ENCODE measurements at regions not wholly inside any gene's neighbourhood (a gene's known extent, or its start where the extent isn't known, plus 50 kb on each side); places are given as distances from the start of the nearest gene placed in this dataset.

GRCh38 chr20:24890286-24890685, 58.8 kb upstream of the CST7 start:
- H3K36me3 Mint-ChIP-seq (ENCODE audit: insufficient read depth in 2 of 2): no peaks in the 10 kb centered on the region
- DNase-seq (no peak), ATAC-seq (replicated peaks in 1 of 2) (no peak)
- H3K4me3 Mint-ChIP-seq: no peak overlapping the region
- no peak overlapping the region for H3K27ac Mint-ChIP-seq
- H3K27me3 Mint-ChIP-seq (ENCODE audit: low read depth): peaks cover 7% of the 10 kb centered on the region
- H3K9me3 Mint-ChIP-seq: no peaks in the 10 kb centered on the region
- H3K4me1 Mint-ChIP-seq (ENCODE audit: low read depth): no peaks in the 10 kb centered on the region

- ATAC-seq (replicated peaks in 1 of 2) (no peak), DNase-seq (no peak)
- H3K4me1 Mint-ChIP-seq (ENCODE audit: low read depth): no peaks in the 10 kb centered on the region
- H3K27ac Mint-ChIP-seq: no peak overlapping the region
- H3K9me3 Mint-ChIP-seq: no peaks in the 10 kb centered on the region
- H3K36me3 Mint-ChIP-seq (ENCODE audit: insufficient read depth in 2 of 2): no peaks in the 10 kb centered on the region
- no peaks in the 10 kb centered on the region for H3K27me3 Mint-ChIP-seq (ENCODE audit: low read depth)
- H3K4me3 Mint-ChIP-seq: no peak overlapping the region
Measured at GRCh38 chr20:24891546-24892393, 57.3 kb upstream of the CST7 start.

- H3K9me3 Mint-ChIP-seq: no peaks in the 10 kb centered on the region
- no peaks in the 10 kb centered on the region for H3K4me1 Mint-ChIP-seq (ENCODE audit: low read depth)
- no peak for ATAC-seq (replicated peaks in 1 of 2)
- DNase-seq: no peak
- H3K27ac Mint-ChIP-seq: no peak overlapping the region
- no peaks in the 10 kb centered on the region for H3K27me3 Mint-ChIP-seq (ENCODE audit: low read depth)
- no peaks in the 10 kb centered on the region for H3K36me3 Mint-ChIP-seq (ENCODE audit: insufficient read depth in 2 of 2)
- no peak overlapping the region for H3K4me3 Mint-ChIP-seq
Measured at GRCh38 chr20:24892522-24892921, 56.5 kb upstream of the CST7 start.

GRCh38 chr20:24892931-24893330, 56.1 kb upstream of the CST7 start:
- H3K27me3 Mint-ChIP-seq (ENCODE audit: low read depth): no peaks in the 10 kb centered on the region
- H3K4me3 Mint-ChIP-seq: no peak overlapping the region
- no peaks in the 10 kb centered on the region for H3K4me1 Mint-ChIP-seq (ENCODE audit: low read depth)
- H3K9me3 Mint-ChIP-seq: no peaks in the 10 kb centered on the region
- DNase-seq: no peak
- H3K27ac Mint-ChIP-seq: no peak overlapping the region
- ATAC-seq (replicated peaks in 1 of 2): no peak
- no peaks in the 10 kb centered on the region for H3K36me3 Mint-ChIP-seq (ENCODE audit: insufficient read depth in 2 of 2)

GRCh38 chr20:24894488-24894887, 54.6 kb upstream of the CST7 start:
- ATAC-seq (replicated peaks in 1 of 2) (no peak), DNase-seq (no peak)
- no peak overlapping the region for H3K4me3 Mint-ChIP-seq
- peaks cover 7% of the 10 kb centered on the region in 2 donors for H3K9me3 Mint-ChIP-seq
- H3K27me3 Mint-ChIP-seq (ENCODE audit: low read depth): no peaks in the 10 kb centered on the region
- H3K27ac Mint-ChIP-seq: no peak overlapping the region
- H3K36me3 Mint-ChIP-seq (ENCODE audit: insufficient read depth in 2 of 2): peaks cover 2 to 9% of the 10 kb centered on the region in 2 donors
- H3K4me1 Mint-ChIP-seq (ENCODE audit: low read depth): no peaks in the 10 kb centered on the region

- H3K4me1 Mint-ChIP-seq (ENCODE audit: low read depth): no peaks in the 10 kb centered on the region
- ATAC-seq (replicated peaks in 1 of 2): no peak
- no peak for DNase-seq
- H3K27ac Mint-ChIP-seq: no peak overlapping the region
- H3K9me3 Mint-ChIP-seq: peaks cover 7 to 11% of the 10 kb centered on the region in 2 donors
- H3K36me3 Mint-ChIP-seq (ENCODE audit: insufficient read depth in 2 of 2): peaks cover 2 to 13% of the 10 kb centered on the region in 2 donors
- H3K4me3 Mint-ChIP-seq: no peak overlapping the region
- H3K27me3 Mint-ChIP-seq (ENCODE audit: low read depth): no peaks in the 10 kb centered on the region
Measured at GRCh38 chr20:24894967-24895366, 54.1 kb upstream of the CST7 start.

- H3K4me3 Mint-ChIP-seq: no peak overlapping the region
- H3K27ac Mint-ChIP-seq: no peak overlapping the region
- ATAC-seq (replicated peaks in 1 of 2) (no peak), DNase-seq (no peak)
- no peaks in the 10 kb centered on the region for H3K27me3 Mint-ChIP-seq (ENCODE audit: low read depth)
- no peaks in the 10 kb centered on the region for H3K4me1 Mint-ChIP-seq (ENCODE audit: low read depth)
- peaks cover 7 to 11% of the 10 kb centered on the region in 2 donors for H3K9me3 Mint-ChIP-seq
- H3K36me3 Mint-ChIP-seq (ENCODE audit: insufficient read depth in 2 of 2): peaks cover 5 to 16% of the 10 kb centered on the region in 2 donors
Measured at GRCh38 chr20:24895431-24895830, 53.6 kb upstream of the CST7 start.

GRCh38 chr20:24895898-24896658, 53.0 kb upstream of the CST7 start:
- no peak for DNase-seq
- H3K27ac Mint-ChIP-seq: no peak overlapping the region
- no peaks in the 10 kb centered on the region for H3K27me3 Mint-ChIP-seq (ENCODE audit: low read depth)
- no peak overlapping the region for H3K4me3 Mint-ChIP-seq
- H3K9me3 Mint-ChIP-seq: peaks cover 7 to 11% of the 10 kb centered on the region in 2 donors
- ATAC-seq (replicated peaks in 1 of 2): no peak
- no peaks in the 10 kb centered on the region for H3K4me1 Mint-ChIP-seq (ENCODE audit: low read depth)
- H3K36me3 Mint-ChIP-seq (ENCODE audit: insufficient read depth in 2 of 2): peaks cover 5 to 17% of the 10 kb centered on the region in 2 donors

- no peak overlapping the region for H3K4me3 Mint-ChIP-seq
- DNase-seq (no peak), ATAC-seq (replicated peaks in 1 of 2) (no peak)
- H3K9me3 Mint-ChIP-seq: peaks cover 7 to 11% of the 10 kb centered on the region in 2 donors
- no peaks in the 10 kb centered on the region for H3K4me1 Mint-ChIP-seq (ENCODE audit: low read depth)
- no peaks in the 10 kb centered on the region for H3K27me3 Mint-ChIP-seq (ENCODE audit: low read depth)
- H3K36me3 Mint-ChIP-seq (ENCODE audit: insufficient read depth in 2 of 2): peaks cover 5 to 17% of the 10 kb centered on the region in 2 donors
- H3K27ac Mint-ChIP-seq: no peak overlapping the region
Measured at GRCh38 chr20:24896984-24897383, 52.1 kb upstream of the CST7 start.

- ATAC-seq (replicated peaks in 1 of 2) (no peak), DNase-seq (no peak)
- H3K27me3 Mint-ChIP-seq (ENCODE audit: low read depth): no peaks in the 10 kb centered on the region
- H3K27ac Mint-ChIP-seq: no peak overlapping the region
- H3K36me3 Mint-ChIP-seq (ENCODE audit: insufficient read depth in 2 of 2): peaks cover 5 to 17% of the 10 kb centered on the region in 2 donors
- no peaks in the 10 kb centered on the region for H3K4me1 Mint-ChIP-seq (ENCODE audit: low read depth)
- no peak overlapping the region for H3K4me3 Mint-ChIP-seq
- H3K9me3 Mint-ChIP-seq: peaks cover 7 to 11% of the 10 kb centered on the region in 2 donors
Measured at GRCh38 chr20:24897974-24898373, 51.1 kb upstream of the CST7 start.

GRCh38 chr20:24899153-24899552, 49.9 kb upstream of the CST7 start:
- Mint-ChIP-seq H3K36me3 (ENCODE audit: insufficient read depth in 2 of 2) (peaks cover 7 to 17% of the 10 kb centered on the region in 2 donors), H3K27me3 (ENCODE audit: low read depth) (no peaks in the 10 kb centered on the region), H3K9me3 (peaks cover 9 to 11% of the 10 kb centered on the region in 2 donors), H3K4me3 (no peak overlapping the region), H3K4me1 (ENCODE audit: low read depth) (no peaks in the 10 kb centered on the region), H3K27ac (no peak overlapping the region)
- DNase-seq: no peak
- no peak for ATAC-seq (replicated peaks in 1 of 2)
